ENCODE measurements at regions not wholly inside any gene's neighbourhood (a gene's known extent, or its start where the extent isn't known, plus 50 kb on each side); places are given as distances from the start of the nearest gene placed in this dataset.

- Histone ChIP-seq H4K20me1 (ENCODE audit: control insufficient read depth, insufficient read depth, low read length, poor library complexity, severe bottlenecking) (no peaks in the 10 kb centered on the region), H3K4me3 (ENCODE audit: control extremely low read depth in 1 of 5, extremely low read depth in 1 of 5, insufficient read depth in 1 of 5, low read depth in 2 of 5, low read length in 4 of 5) (no peak overlapping the region), H3K36me3 (replicated peaks in 1 of 2; ENCODE audit: control extremely low read depth in 1 of 2, control insufficient read depth in 1 of 2, extremely low read depth in 1 of 2, insufficient read depth in 2 of 2, low read length in 1 of 2) (no peaks in the 10 kb centered on the region), H3K27ac (ENCODE audit: low read length in 2 of 2) (no peak overlapping the region), H2AFZ (ENCODE audit: insufficient read depth, low read depth, low read length, poor library complexity, severe bottlenecking) (no peak overlapping the region), H3K4me1 (ENCODE audit: control insufficient read depth in 2 of 2, insufficient read depth in 2 of 2, low read length in 2 of 2) (no peaks in the 10 kb centered on the region), H3K9me3 (ENCODE audit: control extremely low read depth in 1 of 3, control insufficient read depth in 2 of 3, insufficient read depth in 1 of 3, low read length in 2 of 3) (peaks cover 0 to 1% (median 0%) of the 10 kb centered on the region in 3 donors), H3K9ac (ENCODE audit: low read length) (no peak overlapping the region), H3K4me2 (replicated peaks; ENCODE audit: low read depth, low read length, poor library complexity, severe bottlenecking) (no peak overlapping the region), H3K27me3 (replicated peaks in 1 of 4; ENCODE audit: control extremely low read depth in 1 of 4, control insufficient read depth in 3 of 4, insufficient read depth in 4 of 4, low read length in 3 of 4) (no peaks in the 10 kb centered on the region), H3K79me2 (ENCODE audit: control insufficient read depth, insufficient read depth, low read length) (no peaks in the 10 kb centered on the region)
- no peaks in the 10 kb centered on the region for H3K4me1 Mint-ChIP-seq
- intact Hi-C loops (cut with micrococcal nuclease), result no loop called here
- WGBS (ENCODE audit: insufficient coverage), result no CpG with 5 or more reads among the region's 1 CpG
- H3K9me3 Mint-ChIP-seq (ENCODE audit: insufficient read depth), result no peaks in the 10 kb centered on the region
- no peak overlapping the region for H3K27ac Mint-ChIP-seq
- ChIA-PET CTCF (no interaction called here), POLR2A (no interaction called here)
- peaks cover 12% of the 10 kb centered on the region for H3K27me3 Mint-ChIP-seq
- no peak for DNase-seq
- no peak overlapping the region for H3K4me3 Mint-ChIP-seq
- TF ChIP-seq CTCF (IDR thresholded peaks at IDR 0.05), result no peak
- no peak for TF ChIP-seq EZH2 (IDR thresholded peaks at IDR 0.05; ENCODE audit: borderline replicate concordance, insufficient read depth, low read depth, low read length, poor library complexity, severe bottlenecking)
- no peak for ATAC-seq (ENCODE audit: low read depth)
These were observed 376.8 kb downstream of the RPS29 start for GRCh38 chr14:49209416-49209815.

- ChIA-PET POLR2A (no interaction called here), CTCF (no interaction called here)
- DNase-seq (no peak), ATAC-seq (ENCODE audit: low read depth) (no peak)
- TF ChIP-seq CTCF (IDR thresholded peaks at IDR 0.05) (no peak), EZH2 (IDR thresholded peaks at IDR 0.05; ENCODE audit: borderline replicate concordance, insufficient read depth, low read depth, low read length, poor library complexity, severe bottlenecking) (no peak)
- no peak overlapping the region for H3K4me2 ChIP-seq (replicated peaks; ENCODE audit: low read depth, low read length, poor library complexity, severe bottlenecking)
- H3K27ac Mint-ChIP-seq, result no peak overlapping the region
- peaks cover 17% of the 10 kb centered on the region for H3K27me3 Mint-ChIP-seq
- no peaks in the 10 kb centered on the region for H3K36me3 ChIP-seq (replicated peaks in 1 of 2; ENCODE audit: control extremely low read depth in 1 of 2, control insufficient read depth in 1 of 2, extremely low read depth in 1 of 2, insufficient read depth in 2 of 2, low read length in 1 of 2)
- no peaks in the 10 kb centered on the region for H4K20me1 ChIP-seq (ENCODE audit: control insufficient read depth, insufficient read depth, low read length, poor library complexity, severe bottlenecking)
- H3K9me3 ChIP-seq (ENCODE audit: control extremely low read depth in 1 of 3, control insufficient read depth in 2 of 3, insufficient read depth in 1 of 3, low read length in 2 of 3), result no peaks in the 10 kb centered on the region
- no peaks in the 10 kb centered on the region for H3K27me3 ChIP-seq (replicated peaks in 1 of 4; ENCODE audit: control extremely low read depth in 1 of 4, control insufficient read depth in 3 of 4, insufficient read depth in 4 of 4, low read length in 3 of 4)
- H3K9ac ChIP-seq (ENCODE audit: low read length), result no peak overlapping the region
- intact Hi-C loops (cut with micrococcal nuclease), result no loop called here
- no peak overlapping the region for H3K4me3 ChIP-seq (ENCODE audit: control extremely low read depth in 1 of 5, extremely low read depth in 1 of 5, insufficient read depth in 1 of 5, low read depth in 2 of 5, low read length in 4 of 5)
- 88% methylated on average over 6 of the region's 9 CpGs for WGBS (ENCODE audit: insufficient coverage)
- H3K27ac ChIP-seq (ENCODE audit: low read length in 2 of 2), result no peak overlapping the region
- H3K4me1 Mint-ChIP-seq, result no peaks in the 10 kb centered on the region
- H3K79me2 ChIP-seq (ENCODE audit: control insufficient read depth, insufficient read depth, low read length), result no peaks in the 10 kb centered on the region
- H3K9me3 Mint-ChIP-seq (ENCODE audit: insufficient read depth), result no peaks in the 10 kb centered on the region
- H3K4me3 Mint-ChIP-seq, result no peak overlapping the region
- H3K4me1 ChIP-seq (ENCODE audit: control insufficient read depth in 2 of 2, insufficient read depth in 2 of 2, low read length in 2 of 2), result no peaks in the 10 kb centered on the region
- no peak overlapping the region for H2AFZ ChIP-seq (ENCODE audit: insufficient read depth, low read depth, low read length, poor library complexity, severe bottlenecking)
These were observed 379.4 kb downstream of the RPS29 start for GRCh38 chr14:49206828-49207227.
